GM18499 (cell line): ENCODE measurements at regions not wholly inside any gene's neighbourhood (a gene's known extent, or its start where the extent isn't known, plus 50 kb on each side); places are given as distances from the start of the nearest gene placed in this dataset.

Experiments used
- ATAC-seq: cut with Tn5 transposase; IDR thresholded peaks from one replicate; pipeline ENCODE4 v1.9.1; 2021; ENCODE audit warnings: moderate number of reproducible peaks; ENCODE audit not compliant: insufficient read depth, unreplicated experiment

- peak; percentile 70 for ATAC-seq
Measured at GRCh38 chr4:18593297-18594002, 571.9 kb upstream of the LCORL start.

GRCh38 chr4:18582841-18583240, 561.3 kb upstream of the LCORL start:
- ATAC-seq, result no peak

DNA sequence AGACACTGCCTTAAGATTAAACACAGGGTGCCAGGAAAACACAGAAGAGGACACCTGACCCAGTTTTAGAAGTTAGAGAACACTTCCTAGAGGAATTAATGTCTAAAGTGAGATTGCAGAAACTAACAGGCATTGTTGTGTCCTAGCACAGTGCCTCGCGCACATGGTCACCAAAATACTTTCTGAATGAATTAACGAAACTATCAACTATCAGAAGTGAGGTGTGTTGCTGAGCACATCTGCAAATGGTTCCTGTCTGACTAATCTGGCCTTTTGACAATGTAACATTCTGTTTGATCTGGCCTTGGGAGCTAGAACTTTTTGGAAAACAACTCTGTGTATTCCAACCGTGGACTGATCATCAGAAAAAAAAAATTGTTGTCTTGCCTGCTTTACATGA, 556.8 kb upstream of the LCORL start:
- peak; percentile 73 for ATAC-seq

- ATAC-seq, result no peak
Measured at GRCh38 chr4:18572481-18572880, 550.9 kb upstream of the LCORL start.

DNA sequence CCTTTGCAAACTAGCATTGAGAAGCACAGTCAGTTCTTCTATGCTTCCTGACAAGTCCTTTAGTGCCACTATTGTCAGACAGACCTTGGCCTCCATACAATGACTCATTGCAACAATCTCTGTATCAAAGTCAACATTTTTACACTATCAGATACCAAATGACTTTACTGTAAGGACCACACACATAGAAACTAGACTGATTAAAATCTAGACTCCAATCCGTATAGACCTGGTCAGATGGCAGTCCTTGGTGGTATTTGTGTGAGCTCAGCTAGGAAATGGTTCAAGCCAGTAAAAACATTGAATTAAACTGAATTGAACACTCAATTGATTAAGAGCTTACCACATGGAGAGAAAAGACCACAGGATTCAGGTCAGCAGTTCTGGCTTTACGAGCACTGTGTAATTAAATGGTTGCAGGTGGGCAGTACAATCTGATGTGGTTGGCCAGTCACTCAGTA, 549.8 kb upstream of the LCORL start:
- ATAC-seq, result no peak

GRCh38 chr4:18570370-18570769, 548.8 kb upstream of the LCORL start:
- no peak for ATAC-seq

DNA sequence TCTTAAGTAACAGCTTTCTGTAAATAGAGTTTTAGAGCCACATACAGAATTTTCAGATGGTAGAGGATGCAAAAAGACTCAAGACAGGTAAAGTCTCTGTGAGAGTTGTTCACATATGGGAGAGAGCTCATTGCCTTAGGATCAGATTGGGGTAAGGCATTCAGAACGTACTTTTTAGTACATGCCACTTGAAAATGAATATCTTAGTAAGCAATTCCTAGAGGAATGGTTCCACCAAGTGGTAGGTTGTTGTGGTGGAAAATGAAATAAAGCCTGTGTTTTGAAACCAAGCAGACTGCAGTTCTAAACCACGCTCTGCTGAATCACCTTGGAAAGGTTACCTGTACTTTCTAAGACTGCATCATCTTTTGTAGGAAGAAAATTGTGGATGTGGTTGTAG, 547.0 kb upstream of the LCORL start:
- no peak for ATAC-seq

GRCh38 chr4:18566970-18567799, 545.6 kb upstream of the LCORL start:
- no peak for ATAC-seq

GRCh38 chr4:18559492-18559891, 537.9 kb upstream of the LCORL start:
- no peak for ATAC-seq

DNA sequence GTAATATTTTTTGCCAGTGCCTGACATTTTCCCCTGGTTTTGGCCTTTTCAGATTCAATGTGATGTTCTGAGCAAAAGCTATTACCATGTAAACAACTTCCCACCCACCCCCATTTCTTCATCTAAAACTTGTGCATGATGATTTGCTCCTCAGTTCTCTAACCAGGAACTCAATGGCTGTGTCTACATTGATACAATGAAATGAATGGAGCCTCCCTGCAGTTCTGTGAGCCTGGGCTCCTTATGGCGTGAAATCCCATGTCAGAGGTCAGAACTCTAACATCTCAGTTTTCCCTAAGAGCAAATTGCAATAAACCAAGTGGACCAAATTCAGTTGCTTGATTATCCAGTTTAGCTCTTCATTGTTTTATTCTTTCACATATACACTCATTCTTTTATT, 534.8 kb upstream of the LCORL start:
- ATAC-seq, result no peak

- no peak for ATAC-seq
Measured at GRCh38 chr4:18540349-18540748, 518.8 kb upstream of the LCORL start.

- ATAC-seq, result no peak
Measured at GRCh38 chr4:18538121-18538520, 516.6 kb upstream of the LCORL start.

DNA sequence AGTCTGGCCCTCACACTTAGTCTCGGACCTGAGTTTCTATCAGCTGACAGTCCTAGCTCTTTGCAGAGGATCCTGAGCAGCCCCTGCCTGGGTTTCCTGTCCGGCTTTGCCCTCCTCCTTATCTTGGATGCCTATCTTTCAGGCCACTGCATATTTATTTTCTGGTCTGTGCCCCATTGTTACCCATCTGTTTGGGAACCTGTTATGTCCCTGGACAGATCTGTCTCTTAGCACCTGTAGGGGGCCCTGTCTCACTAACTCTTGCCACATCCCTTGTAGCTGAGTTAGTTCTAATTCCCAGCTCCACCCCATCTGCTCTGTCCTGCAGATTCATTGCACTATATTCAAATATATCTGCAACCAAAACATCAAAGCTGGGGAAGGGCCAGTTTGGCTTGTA, 514.9 kb upstream of the LCORL start:
- ATAC-seq, result no peak

DNA sequence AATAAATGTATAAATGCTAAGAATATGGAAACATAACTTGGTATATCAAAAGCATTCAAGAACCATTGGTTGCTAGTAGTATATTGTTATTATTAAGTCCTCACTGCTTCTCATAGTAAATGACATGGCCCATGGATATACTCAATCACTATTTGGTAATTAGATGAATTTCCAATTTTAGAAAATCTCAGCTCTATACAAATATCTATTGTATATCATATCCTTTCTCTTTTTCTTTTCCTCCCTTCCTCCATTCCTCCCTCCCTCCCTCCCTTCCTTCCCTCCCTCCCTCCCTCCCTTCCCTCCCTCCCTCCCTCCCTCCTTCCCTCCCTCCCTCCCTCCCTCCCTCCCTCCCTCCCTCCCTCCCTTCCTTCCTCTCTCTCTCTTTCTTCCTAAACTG, 514.4 kb upstream of the LCORL start:
- ATAC-seq, result no peak

GRCh38 chr4:18533262-18533775, 511.8 kb upstream of the LCORL start:
- no peak for ATAC-seq

DNA sequence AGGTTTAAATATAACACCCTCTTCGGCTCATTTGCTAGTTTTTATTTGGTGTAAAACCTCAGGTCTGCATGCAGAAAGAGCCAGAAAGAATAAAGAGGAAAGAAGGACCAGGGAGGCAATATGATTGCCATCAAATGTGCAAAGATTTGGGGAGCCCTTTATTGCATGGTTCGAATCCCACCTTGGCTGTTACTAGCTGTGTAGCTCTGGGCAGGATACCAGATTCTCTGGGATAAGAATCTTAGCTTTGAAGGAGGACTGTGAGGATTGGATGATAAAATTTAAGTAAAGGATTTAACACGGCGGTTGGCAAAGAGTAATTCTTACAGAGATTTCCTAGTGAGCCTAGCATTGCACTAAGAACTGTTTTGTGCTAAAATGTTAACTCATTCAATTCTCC, 510.2 kb upstream of the LCORL start:
- ATAC-seq, result no peak

- no peak for ATAC-seq
Measured at GRCh38 chr4:18529482-18529881, 507.9 kb upstream of the LCORL start.

- no peak for ATAC-seq
Measured at GRCh38 chr4:18524667-18525066, 503.1 kb upstream of the LCORL start.

- no peak for ATAC-seq
Measured at GRCh38 chr4:18518098-18518497, 496.5 kb upstream of the LCORL start.

GRCh38 chr4:18513861-18514260, 492.3 kb upstream of the LCORL start:
- no peak for ATAC-seq

- no peak for ATAC-seq
Measured at GRCh38 chr4:18512718-18513117, 491.2 kb upstream of the LCORL start.
